ENCODE measurements at regions not wholly inside any gene's neighbourhood (a gene's known extent, or its start where the extent isn't known, plus 50 kb on each side); places are given as distances from the start of the nearest gene placed in this dataset.

DNA sequence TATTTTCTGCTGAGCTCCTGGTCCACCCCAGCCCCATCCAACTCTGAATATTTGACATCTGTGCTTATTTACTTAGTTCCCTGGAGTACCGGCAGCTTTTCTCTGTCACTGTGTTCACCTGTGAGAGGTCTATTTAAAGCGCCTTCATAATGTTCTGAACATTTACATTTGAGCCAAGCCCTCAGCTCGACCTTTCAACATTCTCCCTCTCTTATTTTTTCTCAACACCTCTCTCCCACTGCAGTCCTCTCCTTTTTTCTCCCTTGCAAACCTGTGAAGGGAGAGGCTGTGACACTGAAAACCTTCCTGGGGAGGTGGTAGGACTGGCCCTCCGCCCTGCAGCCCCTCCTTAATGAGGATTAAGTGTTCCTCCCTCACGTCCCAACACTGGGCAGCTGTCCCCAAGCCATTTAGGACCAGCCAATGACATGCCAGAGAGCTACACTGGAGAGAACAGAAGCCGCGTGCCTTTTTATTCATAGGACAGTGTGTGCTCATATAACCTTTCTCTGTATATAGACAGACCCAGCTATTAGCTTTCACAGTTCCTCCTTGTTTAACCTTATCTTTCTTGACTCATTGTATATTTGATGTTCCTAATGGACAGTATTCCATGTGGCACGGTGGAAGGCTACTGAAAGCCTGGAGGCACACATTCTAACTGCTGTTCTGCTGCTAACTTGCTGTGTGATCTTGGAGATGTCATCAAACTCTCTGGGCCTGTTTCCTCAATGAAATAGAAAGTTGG is 134.8 kb downstream of the NUFIP1 start:
- peaks cover 4% of the 10 kb centered on the region in 2 experiments; a peak in 2 of 4 replicates for H3K4me1 ChIP-seq (ENCODE audit: control insufficient read depth in 1 of 2, insufficient read depth in 2 of 2, low read length in 2 of 2)
- H3K9me3 ChIP-seq (ENCODE audit: control insufficient read depth in 1 of 2, insufficient read depth in 1 of 2, low read depth in 1 of 2, low read length in 2 of 2) = no peaks in the 10 kb centered on the region
- ChIA-PET POLR2A (no interaction called here), RAD21 (ENCODE audit: low non-redundant PET in 1 of 2, low total read pairs in 2 of 2, uncharacterized antibody in 2 of 2, unreplicated experiment in 2 of 2) (no interaction called here), CTCF (no interaction called here)
- BruUV-seq (replicated peaks) = no TSS peak
- no peaks in the 10 kb centered on the region for H3K27me3 ChIP-seq (ENCODE audit: insufficient read depth, low read length)
- ATAC-seq = no peak
- no peak for TF ChIP-seq ZNF274 (IDR thresholded peaks at IDR 0.05; ENCODE audit: low read depth, low read length)
- no peak for TF ChIP-seq EGR1 (IDR thresholded peaks at IDR 0.05; ENCODE audit: low read depth)
- TF ChIP-seq SP1 (IDR thresholded peaks at IDR 0.05; ENCODE audit: low read depth) = no peak
- no peak for TF ChIP-seq EZH2 (IDR thresholded peaks at IDR 0.05)
- TF ChIP-seq POLR2AphosphoS5 (IDR thresholded peaks at IDR 0.05; ENCODE audit: low read depth, low read length) = no peak
- TF ChIP-seq SRF (IDR thresholded peaks at IDR 0.05; ENCODE audit: low read depth) = no peak
- no peak overlapping the region for H3K27ac ChIP-seq (ENCODE audit: low read depth, low read length)
- no peak overlapping the region for H2AFZ ChIP-seq (ENCODE audit: low read depth, low read length, poor library complexity, severe bottlenecking)
- intact Hi-C loops (cut with micrococcal nuclease) = no loop called here
- no peak overlapping the region for H3K4me3 ChIP-seq (replicated peaks in 1 of 2; ENCODE audit: low read depth in 1 of 2, low read length in 2 of 2)
- H4K20me1 ChIP-seq (ENCODE audit: insufficient read depth) = no peaks in the 10 kb centered on the region
- H3K4me2 ChIP-seq (ENCODE audit: low read length) = no peak overlapping the region
- DNase-seq (ENCODE audit: low read depth, low spot score) = no peak
- no peak overlapping the region for H3K9ac ChIP-seq (ENCODE audit: low read length)
- no peaks in the 10 kb centered on the region for H3K79me2 ChIP-seq (ENCODE audit: insufficient read depth, low read length)
- H3K36me3 ChIP-seq (ENCODE audit: control insufficient read depth in 1 of 2, insufficient read depth in 2 of 2, low read length in 2 of 2) = no peaks in the 10 kb centered on the region
- H3K9me2 ChIP-seq (ENCODE audit: insufficient read depth) = no peaks in the 10 kb centered on the region

DNA sequence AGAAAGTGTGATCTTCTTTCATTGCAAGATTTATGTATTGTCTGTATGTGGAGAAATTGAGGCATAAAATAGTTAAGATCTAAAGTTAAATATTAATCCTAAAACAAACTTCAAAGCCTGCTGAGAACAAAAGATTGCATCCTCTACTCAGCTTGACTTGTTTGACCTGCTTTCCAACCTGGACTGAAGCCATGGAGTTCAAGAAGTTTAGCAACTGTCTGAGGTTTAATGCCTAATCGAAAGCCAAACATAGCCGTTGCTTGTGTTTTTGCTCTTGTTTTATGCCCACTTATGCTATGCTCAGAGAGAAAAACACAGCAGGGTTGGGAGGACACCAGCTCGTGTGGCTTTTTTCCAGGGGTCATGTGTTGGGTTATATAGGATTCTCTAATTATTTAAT is 135.6 kb downstream of the NUFIP1 start:
- H3K27ac ChIP-seq (ENCODE audit: low read depth, low read length) = no peak overlapping the region
- H4K20me1 ChIP-seq (ENCODE audit: insufficient read depth) = no peaks in the 10 kb centered on the region
- H3K79me2 ChIP-seq (ENCODE audit: insufficient read depth, low read length) = no peaks in the 10 kb centered on the region
- H3K9ac ChIP-seq (ENCODE audit: low read length) = no peak overlapping the region
- CTCF ChIA-PET = no interaction called here
- intact Hi-C loops (cut with micrococcal nuclease) = no loop called here
- no peak overlapping the region for H3K4me3 ChIP-seq (replicated peaks in 1 of 2; ENCODE audit: low read depth in 1 of 2, low read length in 2 of 2)
- H3K9me3 ChIP-seq (ENCODE audit: control insufficient read depth in 1 of 2, insufficient read depth in 1 of 2, low read depth in 1 of 2, low read length in 2 of 2) = no peaks in the 10 kb centered on the region
- H2AFZ ChIP-seq (ENCODE audit: low read depth, low read length, poor library complexity, severe bottlenecking) = no peak overlapping the region
- BruUV-seq (replicated peaks) = no TSS peak
- H3K9me2 ChIP-seq (ENCODE audit: insufficient read depth) = no peaks in the 10 kb centered on the region
- no peak overlapping the region for H3K4me2 ChIP-seq (ENCODE audit: low read length)
- DNase-seq (ENCODE audit: low read depth, low spot score) (no peak), ATAC-seq (no peak)
- no peaks in the 10 kb centered on the region for H3K36me3 ChIP-seq (ENCODE audit: control insufficient read depth in 1 of 2, insufficient read depth in 2 of 2, low read length in 2 of 2)
- RAD21 ChIA-PET (ENCODE audit: low non-redundant PET in 1 of 2, low total read pairs in 2 of 2, uncharacterized antibody in 2 of 2, unreplicated experiment in 2 of 2) = no interaction called here
- no peaks in the 10 kb centered on the region for H3K27me3 ChIP-seq (ENCODE audit: insufficient read depth, low read length)
- POLR2A ChIA-PET = no interaction called here
- peaks cover 4% of the 10 kb centered on the region in 2 experiments; a peak in 2 of 4 replicates for H3K4me1 ChIP-seq (ENCODE audit: control insufficient read depth in 1 of 2, insufficient read depth in 2 of 2, low read length in 2 of 2)
- TF ChIP-seq FOSL1 (IDR thresholded peaks at IDR 0.05; ENCODE audit: low read depth) (no peak), YY1 (IDR thresholded peaks at IDR 0.05; ENCODE audit: extremely low read depth, insufficient replicate concordance, low read depth, low read length) (no peak), ZNF274 (IDR thresholded peaks at IDR 0.05; ENCODE audit: low read depth, low read length) (no peak)
- TF ChIP-seq, protein P1, sequence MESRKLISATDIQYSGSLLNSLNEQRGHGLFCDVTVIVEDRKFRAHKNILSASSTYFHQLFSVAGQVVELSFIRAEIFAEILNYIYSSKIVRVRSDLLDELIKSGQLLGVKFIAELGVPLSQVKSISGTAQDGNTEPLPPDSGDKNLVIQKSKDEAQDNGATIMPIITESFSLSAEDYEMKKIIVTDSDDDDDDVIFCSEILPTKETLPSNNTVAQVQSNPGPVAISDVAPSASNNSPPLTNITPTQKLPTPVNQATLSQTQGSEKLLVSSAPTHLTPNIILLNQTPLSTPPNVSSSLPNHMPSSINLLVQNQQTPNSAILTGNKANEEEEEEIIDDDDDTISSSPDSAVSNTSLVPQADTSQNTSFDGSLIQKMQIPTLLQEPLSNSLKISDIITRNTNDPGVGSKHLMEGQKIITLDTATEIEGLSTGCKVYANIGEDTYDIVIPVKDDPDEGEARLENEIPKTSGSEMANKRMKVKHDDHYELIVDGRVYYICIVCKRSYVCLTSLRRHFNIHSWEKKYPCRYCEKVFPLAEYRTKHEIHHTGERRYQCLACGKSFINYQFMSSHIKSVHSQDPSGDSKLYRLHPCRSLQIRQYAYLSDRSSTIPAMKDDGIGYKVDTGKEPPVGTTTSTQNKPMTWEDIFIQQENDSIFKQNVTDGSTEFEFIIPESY (IDR thresholded peaks at IDR 0.05; ENCODE audit: extremely low read depth, insufficient replicate concordance, low read length) = no peak

Data from HCT116 (cell line).